Stimulated activated CD8-positive, alpha-beta memory T cell treated with anti-CD3 and anti-CD28 coated beads, Interleukin-2, amount 100 ng/mL, for 48 hours (primary cell): ENCODE measurements at regions not wholly inside any gene's neighbourhood (a gene's known extent, or its start where the extent isn't known, plus 50 kb on each side); places are given as distances from the start of the nearest gene placed in this dataset.
"Not testable (repeated sequence)": the region's sequence is repeated elsewhere in the genome, so short reads cannot be mapped to it uniquely, and the experiment has no call there.

Experiments
- DNase-seq, 2 donors: peaks; one replicate each; pipeline ENCODE4 v3.0.0-alpha.2; 2020; ENCODE audit warnings: low read depth in 2 of 2

GRCh38 chr3:98644168-98644567, 50.8 kb upstream of the CPOX start:
- no peak for DNase-seq

GRCh38 chr3:98645039-98645438, 51.6 kb upstream of the CPOX start:
- DNase-seq: no peak

GRCh38 chr3:98646680-98647079, 53.3 kb upstream of the CPOX start:
- DNase-seq: no peak

- no peak for DNase-seq
Measured at GRCh38 chr3:98647197-98647596, 53.8 kb upstream of the CPOX start.

GRCh38 chr3:98650971-98651779, 57.8 kb upstream of the CPOX start:
- DNase-seq: no peak

- no peak for DNase-seq
Measured at GRCh38 chr3:98651780-98652077, 58.3 kb upstream of the CPOX start.

- DNase-seq: no peak
Measured at GRCh38 chr3:98655666-98656065, 62.3 kb upstream of the CPOX start.

GRCh38 chr3:98657457-98657856, 64.0 kb upstream of the CPOX start:
- peak; percentile 27 for DNase-seq

- no peak for DNase-seq
Measured at GRCh38 chr3:98662699-98663098, 69.3 kb upstream of the CPOX start.

GRCh38 chr3:98670020-98670419, 76.6 kb upstream of the CPOX start:
- no peak for DNase-seq

GRCh38 chr3:98679986-98680385, 83.2 kb upstream of the ST3GAL6 start:
- DNase-seq: no peak

- no peak for DNase-seq
Measured at GRCh38 chr3:98680723-98681122, 82.4 kb upstream of the ST3GAL6 start.

GRCh38 chr3:98681486-98681885, 81.7 kb upstream of the ST3GAL6 start:
- DNase-seq: no peak

- DNase-seq: not testable (repeated sequence)
Measured at GRCh38 chr3:98682391-98682790, 80.7 kb upstream of the ST3GAL6 start.

GRCh38 chr3:98688363-98688762, 74.8 kb upstream of the ST3GAL6 start:
- no peak for DNase-seq

- no peak for DNase-seq
Measured at GRCh38 chr3:98690876-98691275, 72.3 kb upstream of the ST3GAL6 start.

- no peak for DNase-seq
Measured at GRCh38 chr3:98691897-98692296, 71.2 kb upstream of the ST3GAL6 start.

- DNase-seq: no peak
Measured at GRCh38 chr3:98692787-98693473, 70.2 kb upstream of the ST3GAL6 start.

- DNase-seq: no peak
Measured at GRCh38 chr3:98695796-98696195, 67.3 kb upstream of the ST3GAL6 start.

- not testable (repeated sequence) for DNase-seq
Measured at GRCh38 chr3:98696296-98696695, 66.8 kb upstream of the ST3GAL6 start.

GRCh38 chr3:98697225-98697624, 65.9 kb upstream of the ST3GAL6 start:
- DNase-seq: no peak

- no peak for DNase-seq
Measured at GRCh38 chr3:98699132-98699531, 64.0 kb upstream of the ST3GAL6 start.

- no peak for DNase-seq
Measured at GRCh38 chr3:98701071-98701675, 62.0 kb upstream of the ST3GAL6 start.
